DND-41 (cell line): ENCODE measurements at regions not wholly inside any gene's neighbourhood (a gene's known extent, or its start where the extent isn't known, plus 50 kb on each side); places are given as distances from the start of the nearest gene placed in this dataset.

Experiments
- EZH2 ChIP-seq: IDR thresholded peaks from 3 replicates; pipeline ENCODE4 v1.6.1; 2012; ENCODE audit warnings: borderline replicate concordance, low read depth, mild to moderate bottlenecking, moderate library complexity, low read length, inconsistent platforms; ENCODE audit not compliant: severe bottlenecking
- TF ChIP-seq, protein P1 (sequence below): IDR thresholded peaks from 2 replicates; pipeline ENCODE4 v1.5.1; 2012; ENCODE audit warnings: borderline replicate concordance, low read length, moderate library complexity, mild to moderate bottlenecking; ENCODE audit not compliant: poor library complexity, severe bottlenecking; ENCODE audit errors: extremely low read depth

DNA sequence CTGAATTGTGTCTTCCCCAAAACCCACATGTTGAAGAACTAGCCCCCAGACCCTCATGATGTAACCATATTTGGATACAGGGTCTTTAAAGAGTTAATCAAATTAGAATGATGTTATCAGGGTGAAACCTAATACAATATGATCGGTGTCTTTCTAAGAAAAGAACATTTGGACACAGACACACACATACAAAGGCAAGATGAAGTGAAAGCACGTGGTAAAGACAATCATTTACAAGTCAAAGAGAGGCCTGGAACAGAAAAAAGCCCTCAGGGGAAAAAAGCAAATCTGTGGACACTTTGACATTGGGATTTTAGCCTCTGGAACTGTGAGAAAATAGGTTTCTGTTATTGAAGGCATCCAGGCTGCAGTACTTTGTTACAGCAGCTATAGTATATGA is 733.4 kb downstream of the JRKL start:
- TF ChIP-seq, protein P1, sequence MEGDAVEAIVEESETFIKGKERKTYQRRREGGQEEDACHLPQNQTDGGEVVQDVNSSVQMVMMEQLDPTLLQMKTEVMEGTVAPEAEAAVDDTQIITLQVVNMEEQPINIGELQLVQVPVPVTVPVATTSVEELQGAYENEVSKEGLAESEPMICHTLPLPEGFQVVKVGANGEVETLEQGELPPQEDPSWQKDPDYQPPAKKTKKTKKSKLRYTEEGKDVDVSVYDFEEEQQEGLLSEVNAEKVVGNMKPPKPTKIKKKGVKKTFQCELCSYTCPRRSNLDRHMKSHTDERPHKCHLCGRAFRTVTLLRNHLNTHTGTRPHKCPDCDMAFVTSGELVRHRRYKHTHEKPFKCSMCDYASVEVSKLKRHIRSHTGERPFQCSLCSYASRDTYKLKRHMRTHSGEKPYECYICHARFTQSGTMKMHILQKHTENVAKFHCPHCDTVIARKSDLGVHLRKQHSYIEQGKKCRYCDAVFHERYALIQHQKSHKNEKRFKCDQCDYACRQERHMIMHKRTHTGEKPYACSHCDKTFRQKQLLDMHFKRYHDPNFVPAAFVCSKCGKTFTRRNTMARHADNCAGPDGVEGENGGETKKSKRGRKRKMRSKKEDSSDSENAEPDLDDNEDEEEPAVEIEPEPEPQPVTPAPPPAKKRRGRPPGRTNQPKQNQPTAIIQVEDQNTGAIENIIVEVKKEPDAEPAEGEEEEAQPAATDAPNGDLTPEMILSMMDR, result no peak
- no peak for TF ChIP-seq EZH2
